IMR-90 (cell line): ENCODE measurements at regions not wholly inside any gene's neighbourhood (a gene's known extent, or its start where the extent isn't known, plus 50 kb on each side); places are given as distances from the start of the nearest gene placed in this dataset.

Experiments used
- ATAC-seq: fragments of 200-7000 bp; cut with Tn5 transposase; 2 replicates; pipeline ENCODE4 v1.9.1; 2020; ENCODE audit warnings: low read depth, mild to moderate bottlenecking, moderate library complexity
- BruUV-seq: library from RNA; stranded (reverse); fragments of 400-500 nt; replicated peaks from 2 replicates; lab custom pipeline; 2021; lab: Mats Ljungman, UMichigan
- CTCF ChIA-PET: fragments of 300-600 bp; formaldehyde crosslinking; extraction: SDS; loops from one replicate; lab custom pipeline; 2021; ENCODE audit warnings: antibody characterized with exemption; lab: Yijun Ruan, JAX
- POLR2A ChIA-PET: fragments of 300-600 bp; sonication (Branson Sonifier 250); formaldehyde crosslinking; loops from one replicate; lab custom pipeline; 2022; ENCODE audit warnings: antibody characterized with exemption; ENCODE audit not compliant: unreplicated experiment; lab: Charles Lee
- DNase-seq: peaks from one replicate; pipeline ENCODE4 v3.0.0; 2013
- H2AFZ ChIP-seq: replicated peaks from 2 replicates; pipeline ENCODE3; 2013; ENCODE audit warnings: low read length, mild to moderate bottlenecking; ENCODE audit not compliant: poor library complexity
- H2AK5ac ChIP-seq: 2 replicates; pipeline ENCODE4 v1.6.1; 2013; ENCODE audit warnings: low read depth, low read length, inconsistent platforms
- H2AK9ac ChIP-seq: replicated peaks from 2 replicates; pipeline ENCODE3; 2013; ENCODE audit warnings: mild to moderate bottlenecking, low read depth, low read length, moderate library complexity; ENCODE audit not compliant: poor library complexity
- H2BK120ac ChIP-seq: 2 replicates; pipeline ENCODE4 v1.6.1; 2013; ENCODE audit warnings: low read depth, low read length, inconsistent platforms
- H2BK15ac ChIP-seq: 3 replicates; pipeline ENCODE4 v1.6.1; 2013; ENCODE audit warnings: low read depth, low read length, inconsistent platforms
- H2BK20ac ChIP-seq: 2 replicates; pipeline ENCODE4 v1.6.1; 2013; ENCODE audit warnings: low read depth, mild to moderate bottlenecking, inconsistent platforms, low read length, moderate library complexity
- H2BK5ac ChIP-seq: 2 replicates; pipeline ENCODE4 v1.6.1; 2013; ENCODE audit warnings: mild to moderate bottlenecking, low read depth, low read length, inconsistent platforms; ENCODE audit not compliant: poor library complexity, severe bottlenecking
- H3K14ac ChIP-seq: replicated peaks from 2 replicates; pipeline ENCODE4 v1.6.1; 2013; ENCODE audit warnings: low read depth, low read length, inconsistent platforms
- H3K18ac ChIP-seq: 2 replicates; pipeline ENCODE4 v1.6.1; 2013; ENCODE audit warnings: low read depth, low read length, control low read depth
- H3K23ac ChIP-seq: 2 replicates; pipeline ENCODE4 v1.6.1; 2013; ENCODE audit warnings: low read depth, low read length, inconsistent platforms
- H3K27ac ChIP-seq: 2 replicates; pipeline ENCODE4 v1.5.1; 2013; ENCODE audit warnings: mild to moderate bottlenecking, control low read depth, low read length; ENCODE audit not compliant: insufficient read depth
- H3K27me3 ChIP-seq: 2 replicates; pipeline ENCODE4 v1.6.1; 2013; ENCODE audit warnings: low read length; ENCODE audit not compliant: control insufficient read depth, insufficient read depth
- H3K36me3 ChIP-seq: 2 replicates; pipeline ENCODE4 v1.6.1; 2013; ENCODE audit warnings: low read length, mixed read lengths; ENCODE audit not compliant: control insufficient read depth, insufficient read depth
- H3K4ac ChIP-seq: 2 replicates; pipeline ENCODE4 v1.6.1; 2013; ENCODE audit warnings: low read depth, low read length, inconsistent platforms
- H3K4me1 ChIP-seq: 2 replicates; pipeline ENCODE4 v1.6.1; 2013; ENCODE audit warnings: low read length, mixed read lengths; ENCODE audit not compliant: control insufficient read depth, insufficient read depth
- H3K4me2 ChIP-seq: 2 replicates; pipeline ENCODE4 v1.6.1; 2013; ENCODE audit warnings: low read depth, mild to moderate bottlenecking, control low read depth, low read length, moderate library complexity
- H3K4me3 ChIP-seq: 2 replicates; pipeline ENCODE4 v1.5.1; 2013; ENCODE audit warnings: low read depth, mild to moderate bottlenecking, control low read depth, low read length, moderate library complexity; ENCODE audit not compliant: insufficient read depth
- H3K56ac ChIP-seq: 2 replicates; pipeline ENCODE4 v1.6.1; 2013; ENCODE audit warnings: low read length, inconsistent platforms; ENCODE audit not compliant: insufficient read depth; ENCODE audit errors: extremely low read depth
- H3K79me1 ChIP-seq, 2 experiments: 2 replicates each; pipeline ENCODE4 v1.6.1; 2013; ENCODE audit warnings: low read length in 2 of 2, inconsistent platforms in 1 of 2, low read depth in 1 of 2
- H3K9ac ChIP-seq: 2 replicates; pipeline ENCODE4 v1.6.1; 2013; ENCODE audit warnings: low read depth, low read length, control low read depth
- H3K9me1 ChIP-seq: 2 replicates; pipeline ENCODE4 v1.6.1; 2013; ENCODE audit warnings: low read length, inconsistent platforms; ENCODE audit not compliant: insufficient read depth
- H3K9me3 ChIP-seq: 2 replicates; pipeline ENCODE4 v1.6.1; 2013; ENCODE audit warnings: low read length; ENCODE audit not compliant: control insufficient read depth, insufficient read depth
- H4K20me1 ChIP-seq: 2 replicates; pipeline ENCODE4 v1.6.1; 2013; ENCODE audit warnings: low read length, inconsistent platforms; ENCODE audit not compliant: insufficient read depth
- H4K5ac ChIP-seq: 2 replicates; pipeline ENCODE4 v1.6.1; 2013; ENCODE audit warnings: mild to moderate bottlenecking, low read depth, low read length, control low read depth
- H4K8ac ChIP-seq, 2 experiments: 2 replicates each; pipeline ENCODE4 v1.6.1; 2013; ENCODE audit warnings: low read depth in 2 of 2, low read length in 2 of 2, control low read depth in 1 of 2, inconsistent platforms in 1 of 2
- H4K91ac ChIP-seq: 2 replicates; pipeline ENCODE4 v1.6.1; 2013; ENCODE audit warnings: low read depth, low read length, inconsistent platforms; ENCODE audit not compliant: insufficient read depth
- CHD1 ChIP-seq: IDR thresholded peaks from 2 replicates; pipeline ENCODE4 v1.6.1; 2012; ENCODE audit warnings: low read depth, low read length, improper control_type of control experiment
- CTCF ChIP-seq: conservative IDR thresholded peaks from 2 replicates; pipeline ENCODE4 v1.5.1; 2012; ENCODE audit warnings: mild to moderate bottlenecking, low read depth, low read length, improper control_type of control experiment
- FOS ChIP-seq: fragments of 150-350 bp; IDR thresholded peaks from 2 replicates; pipeline ENCODE4 v1.6.1; 2016; ENCODE audit warnings: low read depth, low read length
- MAFK ChIP-seq: IDR thresholded peaks from 2 replicates; pipeline ENCODE4 v1.6.1; 2012; ENCODE audit warnings: low read depth, low read length, improper control_type of control experiment
- NFE2L2 ChIP-seq: fragments of 150-350 bp; IDR thresholded peaks from 2 replicates; pipeline ENCODE4 v1.6.1; 2016; ENCODE audit warnings: low read depth, mild to moderate bottlenecking, low read length
- POLR2A ChIP-seq: IDR thresholded peaks from 2 replicates; pipeline ENCODE4 v1.6.1; 2012; ENCODE audit warnings: mild to moderate bottlenecking, low read depth, low read length
- RAD21 ChIP-seq: IDR thresholded peaks from 2 replicates; pipeline ENCODE4 v1.6.1; 2012; ENCODE audit warnings: low read length, improper control_type of control experiment
- RCOR1 ChIP-seq: IDR thresholded peaks from 2 replicates; pipeline ENCODE4 v1.6.1; 2012; ENCODE audit warnings: mild to moderate bottlenecking, low read length, improper control_type of control experiment; ENCODE audit not compliant: insufficient replicate concordance
- RFX5 ChIP-seq: IDR thresholded peaks from 2 replicates; pipeline ENCODE4 v1.8.0; 2012; ENCODE audit warnings: low read depth, mild to moderate bottlenecking, low read length, moderate library complexity
- SMC3 ChIP-seq: fragments of 150-350 bp; IDR thresholded peaks from 2 replicates; pipeline ENCODE4 v1.6.1; 2016; ENCODE audit warnings: low read depth, mild to moderate bottlenecking, antibody characterized with exemption, low read length, moderate library complexity
- WGBS, 2 experiments: methylation state at CpG; one replicate each; pipeline versions ENCODE4 v1.1.5 to v1.1.7; 2013; ENCODE audit warnings: missing lambda C conversion rate in 2 of 2; ENCODE audit not compliant: insufficient read length in 1 of 2; ENCODE audit errors: extremely low coverage in 2 of 2; 5-methylcytosine and 5-hydroxymethylcytosine counted together
- dilution Hi-C: fragments of 300-500 bp; cut with HindIII; formaldehyde crosslinking; loops from one replicate; pipeline ENCODE4 v1.14.3; 2018; ENCODE audit warnings: low sequenced_read_pairs; ENCODE audit not compliant: unreplicated experiment
- in situ Hi-C: fragments of 300-500 bp; cut with MboI; formaldehyde crosslinking; loops from 3 replicates; pipeline ENCODE4 v1.14.3; 2019; ENCODE audit warnings: low sequenced_read_pairs, inconsistent platforms, mixed read lengths
- intact Hi-C: fragments of 100-400 bp; cut with micrococcal nuclease; formaldehyde crosslinking; loops from 2 replicates; pipeline ENCODE4 v1.10.0; 2022

- Histone ChIP-seq H3K56ac (no peak overlapping the region), H2AK9ac (no peak overlapping the region), H2BK20ac (no peak overlapping the region), H3K79me1 (no peaks in the 10 kb centered on the region), H3K27me3 (no peaks in the 10 kb centered on the region), H2AK5ac (no peak overlapping the region), H3K23ac (no peak overlapping the region), H2BK120ac (no peak overlapping the region), H3K14ac (no peak overlapping the region), H3K4me2 (no peak overlapping the region), H4K91ac (no peak overlapping the region), H2BK15ac (no peak overlapping the region), H3K4me1 (no peaks in the 10 kb centered on the region), H3K4me3 (no peak overlapping the region), H4K8ac (no peak overlapping the region), H4K5ac (no peak overlapping the region), H3K9ac (no peak overlapping the region), H3K9me1 (no peaks in the 10 kb centered on the region), H3K27ac (no peak overlapping the region), H3K18ac (no peak overlapping the region), H3K4ac (no peak overlapping the region), H3K36me3 (no peaks in the 10 kb centered on the region), H2AFZ (no peak overlapping the region), H4K20me1 (no peaks in the 10 kb centered on the region), H3K9me3 (no peaks in the 10 kb centered on the region), H2BK5ac (no peak overlapping the region)
- dilution Hi-C loops (no loop called here), intact Hi-C loops (no loop called here), in situ Hi-C loops (no loop called here)
- TF ChIP-seq NFE2L2, result no peak
- TF ChIP-seq POLR2A, result no peak
- no peak for TF ChIP-seq CTCF
- TF ChIP-seq RAD21, result no peak
- no peak for TF ChIP-seq RFX5
- TF ChIP-seq FOS, result no peak
- no peak for TF ChIP-seq RCOR1
- TF ChIP-seq MAFK, result no peak
- TF ChIP-seq SMC3, result no peak
- TF ChIP-seq CHD1, result no peak
- no TSS peak for BruUV-seq
- CTCF ChIA-PET, result no interaction called here
- DNase-seq (no peak), ATAC-seq (no peak)
- whole genome bisulfite sequencing, 2 experiments, result no CpG with 5 or more reads among the region's 1 CpG
- POLR2A ChIA-PET, result interaction anchor here (0.6 kb wide), 1 partner anchor 9 kb away, joined by 3 read pairs; no protein-coding TSS in a partner anchor
These were observed 68.5 kb downstream of the FAM47A start for GRCh38 chrX:34063616-34064015.
